GM12865 (cell line): ENCODE measurements at regions not wholly inside any gene's neighbourhood (a gene's known extent, or its start where the extent isn't known, plus 50 kb on each side); places are given as distances from the start of the nearest gene placed in this dataset.

Source experiments
- DNase-seq: peaks from one replicate; pipeline ENCODE4 v3.0.0; 2010; ENCODE audit warnings: low read depth
- H3K4me3 ChIP-seq: 2 replicates; pipeline ENCODE4 v1.5.1; 2011; ENCODE audit warnings: mild to moderate bottlenecking, low read depth, low read length, control low read depth
- TF ChIP-seq, protein P1 (sequence below): IDR thresholded peaks from 2 replicates; pipeline ENCODE4 v1.5.1; 2011; ENCODE audit warnings: low read length, control low read depth, low read depth, inconsistent platforms; ENCODE audit not compliant: insufficient read depth; ENCODE audit errors: missing control alignments

DNA sequence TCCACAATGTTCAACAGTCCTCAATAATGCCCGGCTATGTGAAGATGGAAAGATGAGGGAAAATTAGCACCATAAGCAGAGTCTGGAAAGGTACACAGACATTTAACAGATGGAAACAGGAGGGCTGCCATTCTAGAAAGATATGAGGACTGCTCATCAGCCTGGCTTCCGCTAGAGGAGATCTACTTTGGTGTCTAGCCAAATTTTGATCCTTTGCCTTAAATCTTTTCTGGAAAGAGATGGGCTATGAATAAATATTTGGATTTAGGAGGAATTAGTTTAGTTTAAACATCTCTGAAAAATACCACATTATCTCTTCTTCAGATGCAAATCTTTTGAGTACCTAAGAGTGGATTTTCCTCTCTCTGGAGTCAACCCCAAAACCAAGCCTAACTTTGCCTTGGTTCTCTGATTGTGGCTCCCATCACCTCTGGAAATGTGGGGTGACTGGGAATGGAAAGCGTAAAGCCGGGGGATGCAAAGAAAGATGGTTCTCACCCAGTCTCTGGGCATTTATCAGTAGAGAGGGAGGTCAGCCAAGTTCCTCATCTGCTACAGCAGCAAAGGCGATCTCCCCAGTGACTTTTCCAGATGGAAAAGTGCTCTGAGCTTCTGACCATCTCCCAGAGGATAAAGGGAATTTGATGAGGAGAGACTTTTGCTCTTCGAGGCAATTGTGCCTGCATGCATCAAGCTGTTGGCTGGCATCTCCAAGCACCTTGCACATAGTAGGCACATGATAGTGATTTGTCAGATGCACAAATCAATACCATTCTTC is 410.6 kb downstream of the ZNF521 start:
- no peak overlapping the region for H3K4me3 ChIP-seq
- TF ChIP-seq, protein P1, sequence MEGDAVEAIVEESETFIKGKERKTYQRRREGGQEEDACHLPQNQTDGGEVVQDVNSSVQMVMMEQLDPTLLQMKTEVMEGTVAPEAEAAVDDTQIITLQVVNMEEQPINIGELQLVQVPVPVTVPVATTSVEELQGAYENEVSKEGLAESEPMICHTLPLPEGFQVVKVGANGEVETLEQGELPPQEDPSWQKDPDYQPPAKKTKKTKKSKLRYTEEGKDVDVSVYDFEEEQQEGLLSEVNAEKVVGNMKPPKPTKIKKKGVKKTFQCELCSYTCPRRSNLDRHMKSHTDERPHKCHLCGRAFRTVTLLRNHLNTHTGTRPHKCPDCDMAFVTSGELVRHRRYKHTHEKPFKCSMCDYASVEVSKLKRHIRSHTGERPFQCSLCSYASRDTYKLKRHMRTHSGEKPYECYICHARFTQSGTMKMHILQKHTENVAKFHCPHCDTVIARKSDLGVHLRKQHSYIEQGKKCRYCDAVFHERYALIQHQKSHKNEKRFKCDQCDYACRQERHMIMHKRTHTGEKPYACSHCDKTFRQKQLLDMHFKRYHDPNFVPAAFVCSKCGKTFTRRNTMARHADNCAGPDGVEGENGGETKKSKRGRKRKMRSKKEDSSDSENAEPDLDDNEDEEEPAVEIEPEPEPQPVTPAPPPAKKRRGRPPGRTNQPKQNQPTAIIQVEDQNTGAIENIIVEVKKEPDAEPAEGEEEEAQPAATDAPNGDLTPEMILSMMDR, result no peak
- no peak for DNase-seq

DNA sequence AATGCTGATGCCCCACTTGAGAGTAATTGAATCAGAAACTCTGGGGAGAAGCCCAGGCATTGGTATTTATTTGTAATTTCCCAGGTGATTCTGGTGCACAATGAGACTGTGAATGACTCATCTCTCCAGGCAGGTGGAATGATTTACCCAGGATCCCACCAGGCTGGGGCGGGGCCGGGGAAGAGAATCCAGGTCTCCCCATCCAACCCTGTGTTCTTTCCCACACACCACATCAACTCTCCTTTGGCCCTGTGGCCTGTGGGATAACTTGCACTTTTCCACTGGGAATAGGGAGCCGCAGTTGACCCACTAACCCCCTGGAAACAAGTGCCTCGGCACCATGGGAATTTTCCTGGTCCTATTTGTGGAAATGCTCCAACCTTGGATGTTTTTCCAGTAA is 409.8 kb downstream of the ZNF521 start:
- TF ChIP-seq, protein P1, result no peak
- no peak overlapping the region for H3K4me3 ChIP-seq
- no peak for DNase-seq

DNA sequence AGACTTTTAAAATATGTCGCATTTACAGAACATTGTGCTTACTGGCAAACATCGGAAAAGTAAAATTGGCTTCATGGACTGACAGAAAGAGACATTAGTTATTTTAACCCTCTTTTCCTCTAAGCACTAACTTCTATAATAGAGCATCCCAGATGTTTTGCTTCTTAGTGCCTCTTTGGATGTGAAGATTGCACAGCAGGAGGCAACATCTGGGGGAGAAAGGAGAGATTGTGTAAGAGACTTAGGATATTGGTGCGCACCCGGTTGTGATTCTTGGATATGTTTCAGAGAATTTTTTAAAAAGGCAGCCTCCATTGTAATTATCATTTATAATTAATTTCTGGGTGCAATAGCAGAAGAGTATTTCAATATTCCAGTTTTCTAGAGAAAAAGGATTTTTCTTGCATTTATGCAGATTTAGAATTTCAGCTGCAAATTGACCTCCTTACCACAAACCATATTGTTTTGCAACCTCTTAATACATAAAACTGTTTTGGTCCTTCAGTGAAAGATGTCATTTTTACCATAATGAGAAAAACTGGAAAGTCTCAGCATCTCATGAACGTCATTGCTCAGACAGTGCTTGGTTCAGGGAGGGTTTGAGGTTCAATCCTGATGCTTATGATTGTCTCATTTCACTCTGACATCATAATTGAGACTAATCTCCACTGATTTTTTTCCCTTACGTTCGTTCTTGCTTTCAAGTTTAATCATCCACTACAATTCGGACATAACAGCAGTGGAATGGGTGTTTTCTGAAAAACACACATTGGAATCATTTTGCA is 404.3 kb downstream of the ZNF521 start:
- no peak overlapping the region for H3K4me3 ChIP-seq
- DNase-seq, result no peak
- TF ChIP-seq, protein P1, result no peak

DNA sequence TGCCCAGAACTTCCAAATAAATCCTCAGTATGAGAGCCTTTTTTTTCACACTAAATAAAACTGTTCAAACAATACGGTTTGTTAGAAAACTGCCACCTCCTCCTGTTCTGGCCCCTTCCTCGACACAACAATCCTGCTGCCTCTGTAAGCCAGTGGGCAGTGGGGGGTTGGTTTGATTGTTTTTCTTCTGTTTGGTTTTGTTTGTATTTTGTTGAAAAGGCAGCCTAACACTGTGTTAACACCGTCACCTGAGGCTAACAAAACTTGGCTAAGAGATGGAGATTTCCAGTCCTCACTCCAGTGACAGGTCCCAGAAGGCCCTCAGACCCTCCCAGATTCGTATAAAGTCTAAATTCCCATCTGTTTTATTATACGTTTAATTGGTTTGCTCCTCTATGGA is 402.1 kb downstream of the ZNF521 start:
- DNase-seq, result no peak
- no peak overlapping the region for H3K4me3 ChIP-seq
- TF ChIP-seq, protein P1, result no peak

DNA sequence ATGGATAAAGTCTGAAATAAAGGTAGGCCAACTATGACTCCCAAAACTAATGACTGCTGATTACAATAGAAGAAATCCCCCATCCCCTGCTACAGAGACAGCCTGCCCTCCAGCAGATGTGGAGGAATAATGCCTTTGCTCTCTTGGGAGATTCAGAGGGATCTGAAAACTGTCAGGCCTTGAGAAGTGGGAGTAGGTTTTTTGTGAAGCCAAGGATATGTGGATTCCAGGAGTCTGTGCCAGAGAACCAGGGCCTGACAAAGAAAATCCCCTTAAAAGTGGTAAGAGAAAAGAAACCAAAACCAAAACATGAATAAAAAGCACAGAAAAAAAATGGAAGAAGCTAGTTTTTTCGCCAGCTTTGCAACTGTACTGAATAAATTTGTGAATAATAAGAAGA is 397.6 kb downstream of the ZNF521 start:
- no peak overlapping the region for H3K4me3 ChIP-seq
- TF ChIP-seq, protein P1, result no peak
- DNase-seq, result no peak

DNA sequence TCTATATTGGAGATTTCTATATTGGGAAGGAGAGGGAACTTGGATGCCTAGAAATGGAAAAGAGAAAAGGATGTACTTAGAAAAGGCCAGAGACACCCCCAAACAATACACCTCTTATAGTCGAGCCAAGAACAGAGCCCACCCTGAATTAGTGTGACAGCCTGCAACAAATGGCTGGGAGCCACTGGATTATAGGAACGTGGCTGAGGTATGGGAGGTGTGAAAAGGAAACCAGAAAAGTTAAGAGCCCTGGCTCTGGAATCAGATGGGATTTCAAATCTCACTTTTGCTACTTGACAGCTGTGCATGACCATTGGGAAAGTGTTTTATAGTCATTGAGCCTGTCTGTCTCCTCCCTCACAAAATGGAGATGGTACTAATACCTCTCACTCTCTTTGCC is 394.0 kb downstream of the ZNF521 start:
- TF ChIP-seq, protein P1, result no peak
- H3K4me3 ChIP-seq, result no peak overlapping the region
- DNase-seq, result no peak

DNA sequence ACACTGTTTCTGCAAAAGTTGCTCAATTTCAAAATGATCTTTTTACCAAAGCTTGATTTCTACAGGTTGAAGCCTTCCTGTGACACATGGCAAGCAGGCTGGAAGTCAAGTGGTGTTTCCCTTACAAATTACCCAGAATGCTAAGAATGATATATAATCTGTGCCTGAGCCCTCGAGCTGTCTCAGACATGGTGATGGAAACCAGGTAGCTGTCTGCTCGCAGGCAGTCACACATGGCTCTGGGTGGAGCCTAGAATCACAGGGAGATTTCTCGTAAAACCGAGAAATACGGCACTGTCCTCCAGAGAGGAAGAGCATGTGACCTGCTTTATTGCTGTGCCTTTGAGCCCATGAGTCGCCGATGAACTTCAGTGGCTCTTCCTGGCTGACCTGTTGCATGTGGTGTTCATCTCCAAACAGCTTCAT is 392.9 kb downstream of the ZNF521 start:
- TF ChIP-seq, protein P1, result no peak
- DNase-seq, result no peak
- H3K4me3 ChIP-seq, result no peak overlapping the region
